AG08396 (cell line): ENCODE measurements at regions not wholly inside any gene's neighbourhood (a gene's known extent, or its start where the extent isn't known, plus 50 kb on each side); places are given as distances from the start of the nearest gene placed in this dataset.

Experiments
- DNase-seq: peaks from one replicate; pipeline ENCODE4 v3.0.0; 2012; ENCODE audit warnings: low spot score, mixed read lengths

DNA sequence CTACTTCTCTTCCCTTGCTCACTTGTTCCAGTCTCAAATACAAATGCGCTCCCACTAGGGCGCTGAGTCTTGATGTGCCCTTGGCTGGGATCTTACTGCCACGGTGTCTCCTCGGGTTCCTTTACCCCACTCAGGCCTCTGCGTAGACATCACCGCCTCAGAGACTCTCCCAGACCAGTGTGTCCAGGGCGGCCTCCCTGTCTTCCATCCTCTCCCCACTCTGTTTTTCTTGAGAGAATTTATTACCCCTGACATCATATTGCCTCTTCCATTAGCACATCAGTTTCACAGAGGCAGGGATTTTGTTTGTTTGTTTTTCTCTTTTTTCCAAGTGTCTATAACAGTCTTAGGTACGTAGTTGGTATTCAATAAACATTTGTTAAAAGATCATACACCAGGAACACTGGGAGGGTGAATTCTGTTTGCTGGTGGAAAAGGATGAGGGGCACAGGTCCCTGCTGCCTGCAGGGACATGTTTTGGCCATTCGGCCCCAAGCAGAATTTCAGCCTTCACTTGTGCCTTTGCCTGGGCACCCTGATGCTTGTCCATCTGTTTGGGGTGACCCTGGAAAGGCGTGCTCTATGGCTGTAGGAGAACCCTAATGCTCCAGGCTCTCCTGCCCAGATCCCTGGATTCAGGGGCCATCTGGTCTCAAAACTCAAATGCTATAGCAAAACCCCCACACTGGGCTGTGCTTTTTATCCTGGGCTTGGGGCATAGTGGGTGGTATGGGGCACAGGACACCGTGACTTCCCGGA is 55.0 kb downstream of the RPL37A start:
- no peak for DNase-seq

- no peak for DNase-seq
Observed at GRCh38 chr2:216554286-216554685, 55.6 kb downstream of the RPL37A start.

GRCh38 chr2:216554755-216555154 is 56.1 kb downstream of the RPL37A start:
- DNase-seq = no peak

- no peak for DNase-seq
Observed at GRCh38 chr2:216555274-216555673, 56.6 kb downstream of the RPL37A start.

DNA sequence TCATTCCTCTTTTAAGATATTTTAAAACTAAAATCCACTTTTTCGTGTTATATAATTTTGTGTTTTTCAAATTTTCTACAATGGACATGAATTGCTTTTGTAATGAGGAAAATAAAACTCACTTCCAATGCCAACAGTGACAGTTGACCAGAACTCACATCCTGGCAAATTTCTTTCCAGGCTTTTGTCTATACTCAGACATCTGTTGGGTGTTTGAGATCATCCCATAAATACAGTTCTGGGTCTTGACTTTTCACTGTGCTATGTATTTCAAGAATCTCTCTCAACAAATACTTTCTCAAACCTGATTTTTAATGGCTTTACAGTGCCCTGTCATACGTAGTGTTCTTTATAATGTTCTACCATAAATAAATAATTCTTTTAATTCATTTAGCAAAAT is 57.6 kb downstream of the RPL37A start:
- DNase-seq = no peak

DNA sequence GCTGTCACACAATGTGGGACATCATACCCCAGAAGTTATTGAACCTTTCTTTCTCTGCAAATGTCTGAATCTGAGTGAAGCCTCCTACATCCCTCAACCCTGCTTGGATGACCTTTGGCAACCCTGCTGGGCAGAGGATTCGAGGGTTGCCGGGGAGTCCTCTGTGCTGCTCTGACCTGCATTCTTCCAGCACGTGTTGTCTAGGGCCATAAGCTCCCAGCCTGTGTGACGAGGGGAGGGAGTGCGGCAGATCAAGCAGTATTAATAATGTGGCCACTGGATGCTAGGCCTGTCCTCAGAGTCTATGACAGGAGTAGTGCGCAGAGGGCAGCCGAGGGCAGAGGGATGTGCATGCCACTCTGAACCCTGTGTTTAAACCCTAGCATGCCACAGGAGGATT is 58.8 kb downstream of the RPL37A start:
- no peak for DNase-seq

GRCh38 chr2:216557820-216558219 is 59.2 kb downstream of the RPL37A start:
- no peak for DNase-seq

DNA sequence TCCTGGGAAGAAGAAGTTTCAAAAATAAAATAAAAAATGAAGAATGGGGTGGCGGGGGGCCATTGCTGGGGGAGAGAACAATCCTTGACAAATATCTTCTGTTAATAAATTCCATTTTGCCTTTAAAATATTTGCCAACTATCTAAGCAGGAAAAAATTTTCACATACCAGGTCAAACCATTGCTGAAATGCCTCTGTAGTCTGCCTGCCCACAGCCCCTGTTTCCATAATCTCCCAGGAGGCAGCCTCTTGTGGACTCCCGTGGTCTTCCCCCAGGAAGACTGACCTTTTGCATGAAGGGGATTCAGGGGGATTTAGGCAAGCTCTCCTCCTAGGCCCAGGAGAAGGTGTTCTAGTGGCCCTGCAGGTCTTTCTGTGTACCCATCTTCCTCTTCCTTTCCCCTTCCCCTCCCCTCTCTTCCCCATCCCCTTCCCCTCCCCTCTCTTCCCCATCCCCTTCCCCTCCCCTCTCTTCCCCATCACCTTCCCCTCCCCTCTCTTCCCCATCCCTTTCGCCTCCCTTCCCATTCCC is 61.0 kb downstream of the RPL37A start:
- no peak for DNase-seq

DNA sequence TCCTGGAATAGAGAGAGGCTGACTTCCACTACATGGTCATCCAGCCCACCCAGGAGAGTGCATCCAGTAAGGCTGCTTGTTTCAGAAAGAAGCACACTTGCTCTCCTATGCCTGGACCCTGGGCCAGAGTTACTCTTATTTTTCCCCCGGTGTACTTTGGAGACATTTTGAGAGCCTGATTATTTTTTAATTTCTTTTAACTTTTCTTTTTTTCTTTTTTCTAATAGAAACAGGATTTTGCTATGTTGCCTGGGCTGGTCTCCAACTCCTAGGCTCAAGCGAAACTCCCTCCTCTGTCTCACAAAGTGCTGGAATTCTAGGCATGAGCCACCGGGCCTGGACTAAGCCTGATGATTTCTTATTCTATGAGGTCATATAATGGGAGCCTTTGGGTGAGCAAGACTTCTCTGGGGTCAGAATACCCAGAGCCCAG is 62.2 kb downstream of the RPL37A start:
- peak; percentile 50 for DNase-seq

- no peak for DNase-seq
Observed at GRCh38 chr2:216562696-216563435, 64.2 kb downstream of the RPL37A start.

- DNase-seq = no peak
Observed at GRCh38 chr2:216563646-216564045, 65.0 kb downstream of the RPL37A start.

GRCh38 chr2:216564611-216565010 is 66.0 kb downstream of the RPL37A start:
- no peak for DNase-seq

DNA sequence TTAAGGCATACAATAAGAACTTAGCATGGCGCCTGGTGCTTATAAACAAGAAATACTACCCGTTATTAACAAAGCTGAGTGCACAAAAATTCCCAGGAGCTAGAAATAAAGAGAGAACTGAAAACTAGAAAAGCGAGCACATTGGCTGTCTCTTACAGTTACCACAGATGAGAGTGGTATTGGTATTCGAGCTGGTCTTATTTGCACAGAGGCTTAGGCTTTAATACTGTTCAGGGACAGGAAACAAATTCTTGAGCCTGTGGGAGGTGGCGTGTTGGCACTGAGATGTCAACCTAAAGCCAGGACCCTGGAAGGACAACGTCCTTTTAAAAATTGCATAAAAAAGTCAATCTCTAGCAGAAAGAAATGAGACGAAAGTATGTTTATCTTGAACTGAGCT is 67.3 kb upstream of the IGFBP2 start:
- no peak for DNase-seq

DNA sequence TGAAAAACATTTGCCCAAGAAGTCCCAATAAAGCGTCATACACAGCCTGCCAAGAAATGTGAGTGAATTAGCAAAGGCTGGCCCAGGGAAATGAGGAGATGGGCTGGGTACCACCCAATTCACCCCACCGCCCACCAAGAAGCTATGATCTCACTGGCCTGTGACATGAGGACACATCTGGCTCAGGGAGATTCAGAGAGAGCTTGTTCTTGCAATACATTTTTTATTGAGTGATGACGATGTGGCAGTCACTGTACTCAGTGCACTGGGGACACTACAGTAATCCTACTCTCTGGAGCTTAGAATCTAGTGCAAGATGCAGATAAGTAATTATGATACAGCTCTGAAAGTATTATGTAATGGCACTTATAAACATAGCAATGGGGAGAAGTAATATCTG is 64.6 kb upstream of the IGFBP2 start:
- DNase-seq = no peak

DNA sequence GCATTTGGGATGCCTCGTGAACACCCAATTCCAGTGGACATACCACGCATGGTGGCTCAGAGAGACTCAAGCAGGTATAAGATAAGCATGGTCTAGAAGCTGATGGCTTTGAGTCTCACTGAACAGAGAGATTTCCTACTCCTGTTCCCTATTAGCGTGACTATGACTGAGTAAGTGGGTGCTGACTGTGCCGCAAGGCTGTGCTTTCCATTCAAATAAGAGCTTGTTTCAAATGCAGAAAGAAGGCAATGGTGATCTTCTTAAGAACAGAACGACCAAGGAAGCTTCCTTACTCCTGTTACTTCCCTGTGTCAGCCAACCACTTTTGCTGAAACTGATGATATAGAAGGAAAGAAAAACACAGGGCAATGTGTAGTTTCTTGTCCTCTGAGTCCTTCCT is 63.5 kb upstream of the IGFBP2 start:
- no peak for DNase-seq

DNA sequence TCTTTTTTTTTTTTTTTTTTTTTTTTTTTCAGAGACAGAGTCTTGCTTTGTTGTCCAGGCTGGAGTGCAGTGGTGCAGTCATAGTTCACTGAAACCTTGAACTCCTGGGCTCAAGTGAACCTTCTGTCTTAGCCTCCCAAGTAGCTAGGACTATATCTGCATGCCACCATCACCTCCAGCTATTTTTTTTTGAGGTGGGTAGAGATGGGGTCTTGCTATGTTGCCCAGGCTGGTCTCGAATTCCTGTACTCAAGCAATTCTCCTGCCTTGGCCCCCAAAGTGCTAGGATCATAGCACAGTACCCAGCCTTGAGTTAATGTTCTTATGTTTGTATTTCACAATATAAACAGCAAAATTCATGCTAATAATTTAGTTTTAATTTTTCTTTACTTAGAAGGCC is 62.9 kb upstream of the IGFBP2 start:
- DNase-seq = no peak

DNA sequence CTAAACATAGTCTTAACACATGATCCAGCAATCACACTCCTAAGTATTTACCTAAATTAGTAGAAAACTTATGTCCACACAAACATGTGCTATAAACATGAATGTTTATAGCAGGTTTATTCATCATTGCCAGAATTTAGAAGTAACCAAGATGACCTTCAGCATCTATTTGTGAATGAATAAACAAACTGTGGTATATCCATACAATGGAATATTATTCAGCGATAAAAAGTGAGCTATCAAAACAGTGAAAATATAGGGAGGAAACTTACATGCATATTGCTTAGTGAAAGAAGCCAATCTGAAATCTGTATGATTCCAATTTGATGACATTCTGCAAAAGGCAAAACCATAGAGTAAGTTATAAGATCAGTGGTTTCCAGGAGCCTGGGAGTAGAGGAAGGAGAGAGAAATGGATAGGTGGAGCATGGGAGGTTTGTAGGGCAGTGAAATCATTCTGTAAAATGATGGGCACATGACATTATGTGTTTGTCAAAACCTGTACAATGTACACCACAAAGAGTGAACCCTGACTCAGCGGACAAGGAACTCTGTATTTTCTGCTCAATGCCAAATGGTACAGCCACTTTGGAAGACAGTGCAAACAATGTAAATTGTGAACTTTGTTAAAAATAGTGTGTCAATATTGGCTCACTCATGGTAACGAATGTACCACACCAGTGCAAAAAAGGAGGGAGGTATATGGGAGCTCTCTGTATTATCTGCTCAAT is 61.9 kb upstream of the IGFBP2 start:
- no peak for DNase-seq

- DNase-seq = no peak
Observed at GRCh38 chr2:216571909-216572513, 61.2 kb upstream of the IGFBP2 start.

DNA sequence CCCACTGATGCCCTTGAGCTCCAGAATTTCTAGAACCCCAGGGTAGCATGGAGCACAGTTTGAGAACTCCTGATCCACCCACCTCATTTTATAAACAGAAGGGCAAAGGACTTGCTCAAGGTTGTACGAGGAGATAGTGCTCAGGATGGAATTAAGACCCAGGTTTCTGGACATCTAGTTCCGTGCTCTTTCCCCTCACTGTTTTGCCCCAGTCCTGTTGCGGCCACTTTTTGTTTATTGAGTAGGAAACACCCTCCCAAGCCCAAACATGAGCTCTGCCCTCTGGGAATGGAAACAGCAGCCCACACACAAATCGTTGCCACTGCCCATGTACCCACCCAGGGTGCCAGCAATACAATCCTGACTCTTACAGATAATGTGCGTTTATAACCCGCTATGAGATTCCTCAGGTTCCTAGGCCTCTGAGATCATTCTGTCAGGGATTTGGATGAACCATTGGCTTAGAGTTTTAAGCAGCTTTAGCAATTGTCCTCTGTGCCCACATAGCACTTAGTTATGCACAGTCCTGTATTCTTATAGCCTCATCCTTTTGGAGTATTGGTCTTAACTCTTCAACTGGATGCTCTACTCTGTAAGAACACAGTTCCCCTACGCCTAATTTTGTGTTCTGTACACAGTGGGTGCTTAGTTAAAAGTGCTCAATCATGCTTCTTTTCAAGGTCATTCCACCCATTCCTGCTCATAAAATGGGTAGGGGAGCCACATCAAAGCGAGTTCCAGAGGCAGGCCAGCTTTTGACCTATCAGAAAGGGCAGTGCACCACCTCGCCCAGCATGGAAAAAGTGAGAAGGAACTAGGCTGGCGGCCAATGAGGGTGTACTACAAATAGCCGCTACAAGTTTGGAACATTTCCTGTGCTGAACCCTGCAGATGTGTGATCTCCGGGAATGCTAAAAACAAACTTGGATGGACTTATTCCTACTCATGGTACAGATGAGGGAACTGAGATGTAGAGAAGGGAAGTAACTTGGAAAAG is 60.3 kb upstream of the IGFBP2 start:
- peak; percentile 48 for DNase-seq

GRCh38 chr2:216574046-216574445 is 59.2 kb upstream of the IGFBP2 start:
- no peak for DNase-seq

- DNase-seq = no peak
Observed at GRCh38 chr2:216574586-216574985, 58.6 kb upstream of the IGFBP2 start.
